HG02610 (cell line): ENCODE measurements at regions not wholly inside any gene's neighbourhood (a gene's known extent, or its start where the extent isn't known, plus 50 kb on each side); places are given as distances from the start of the nearest gene placed in this dataset.

Experiments used
- ATAC-seq: cut with Tn5 transposase; IDR thresholded peaks from one replicate; pipeline ENCODE4 v1.9.1; 2021; ENCODE audit warnings: mild to moderate bottlenecking, moderate library complexity; ENCODE audit not compliant: unreplicated experiment

DNA sequence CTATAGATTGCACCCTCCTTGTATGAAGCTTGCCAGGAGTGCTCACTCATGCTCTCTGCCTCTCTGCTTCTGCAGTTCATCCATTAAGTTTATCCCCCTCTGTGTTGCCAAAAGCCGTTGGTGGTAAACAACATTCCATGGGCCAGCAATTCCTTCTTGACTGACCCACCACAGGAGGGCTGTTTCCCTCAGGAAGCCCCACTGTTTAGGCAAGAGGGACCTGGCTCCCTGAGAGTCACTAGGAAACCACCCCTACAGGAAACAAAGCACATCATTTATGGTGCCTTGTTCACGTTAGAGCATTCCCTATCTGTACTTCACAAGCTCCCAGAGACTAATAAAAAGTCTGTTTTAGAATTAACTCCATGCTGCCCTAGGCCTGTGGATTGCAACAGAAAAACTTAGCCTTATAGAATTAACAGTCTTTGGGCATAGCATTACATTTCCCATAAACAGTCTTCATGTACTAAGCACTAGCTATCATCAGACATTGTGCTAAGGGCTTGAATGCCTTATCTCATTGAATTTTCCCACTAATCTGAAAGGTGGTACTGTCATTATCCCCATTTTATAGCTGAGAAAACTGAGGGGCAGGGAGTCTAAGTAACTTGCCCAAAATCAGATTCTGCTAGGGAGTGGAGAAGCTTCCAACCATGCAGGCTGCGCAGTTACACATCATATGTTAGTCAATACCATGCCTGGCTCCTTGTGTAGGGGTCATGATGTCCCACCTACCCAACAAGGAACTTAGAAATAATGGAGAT is 149.9 kb downstream of the SHQ1 start:
- no peak for ATAC-seq

DNA sequence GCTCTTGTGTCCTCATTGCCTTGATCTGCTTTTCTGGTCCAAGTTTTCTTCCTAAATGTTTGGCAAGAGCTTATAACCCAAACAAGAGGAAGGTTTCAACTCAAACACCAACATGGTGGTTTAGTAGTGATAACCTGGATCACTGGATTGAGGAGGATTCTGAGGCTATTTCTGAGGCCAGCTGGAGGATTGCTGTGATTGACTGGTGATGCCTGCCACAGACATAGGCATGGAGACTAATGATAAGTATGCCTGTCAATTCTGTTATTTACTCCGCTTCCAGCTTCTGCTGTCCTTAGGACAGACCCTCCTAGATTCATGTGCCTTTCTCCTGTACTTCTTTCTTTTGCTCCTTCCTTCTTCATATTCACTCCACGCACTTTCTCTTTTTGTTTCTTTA is 150.5 kb downstream of the SHQ1 start:
- ATAC-seq = no peak

DNA sequence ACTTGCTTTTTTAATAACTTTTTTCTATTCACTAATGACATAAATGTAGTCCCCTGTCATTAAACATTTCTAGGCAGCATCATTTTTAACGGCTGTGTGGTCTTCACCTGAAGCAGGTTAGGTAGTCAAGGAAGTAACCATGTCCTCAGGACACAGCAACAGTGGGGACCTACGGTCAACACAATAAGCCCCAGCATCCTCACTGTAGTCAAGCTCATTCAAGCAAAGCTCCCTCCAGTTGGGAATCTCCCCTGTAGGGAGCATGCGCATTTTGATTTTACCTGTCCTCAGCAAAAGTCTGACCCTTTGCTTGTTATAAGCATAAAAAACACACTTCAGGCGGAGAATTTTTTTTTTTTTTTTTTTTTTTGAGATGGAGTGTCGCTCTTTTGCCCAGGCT is 151.4 kb downstream of the SHQ1 start:
- ATAC-seq = no peak

DNA sequence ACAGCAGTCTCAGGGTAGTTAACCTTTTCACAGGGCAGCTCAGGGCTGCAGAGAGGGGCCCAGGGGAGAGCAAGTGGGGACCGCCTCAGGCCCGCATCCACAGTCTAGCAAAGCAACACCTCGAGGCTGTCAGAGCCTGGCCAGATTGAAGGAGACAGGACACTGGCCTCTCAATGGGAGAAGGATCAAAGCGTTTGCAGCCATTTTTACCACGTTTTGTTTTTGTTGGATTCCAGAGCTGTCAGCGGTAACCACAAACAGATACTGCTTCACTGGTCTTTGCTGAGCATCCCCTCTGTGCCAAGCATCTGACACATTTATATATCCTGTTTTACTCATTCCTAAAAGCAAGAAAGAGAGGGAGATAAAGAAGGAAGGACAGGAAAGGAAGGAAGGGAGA is 153.8 kb downstream of the SHQ1 start:
- ATAC-seq = no peak

DNA sequence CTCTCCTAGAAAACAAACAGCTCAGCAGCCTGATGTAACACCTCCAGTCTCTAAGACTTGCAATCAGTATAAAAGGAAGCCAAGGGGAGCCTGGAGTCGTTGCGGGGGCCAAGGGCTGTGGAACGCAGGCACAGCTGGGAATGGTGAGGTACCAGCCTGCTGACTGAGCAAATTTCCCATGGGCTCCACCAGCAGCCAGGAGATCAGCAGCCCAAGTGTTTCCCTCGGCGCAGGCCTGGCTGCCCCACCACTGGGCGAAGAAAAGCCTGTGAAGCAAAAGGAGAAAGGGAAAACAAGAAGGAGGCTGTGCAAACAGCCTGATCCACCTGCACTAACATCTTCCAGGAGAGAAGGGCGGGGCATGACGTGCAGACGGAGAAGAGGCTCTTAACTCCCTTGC is 155.3 kb downstream of the SHQ1 start:
- no peak for ATAC-seq

DNA sequence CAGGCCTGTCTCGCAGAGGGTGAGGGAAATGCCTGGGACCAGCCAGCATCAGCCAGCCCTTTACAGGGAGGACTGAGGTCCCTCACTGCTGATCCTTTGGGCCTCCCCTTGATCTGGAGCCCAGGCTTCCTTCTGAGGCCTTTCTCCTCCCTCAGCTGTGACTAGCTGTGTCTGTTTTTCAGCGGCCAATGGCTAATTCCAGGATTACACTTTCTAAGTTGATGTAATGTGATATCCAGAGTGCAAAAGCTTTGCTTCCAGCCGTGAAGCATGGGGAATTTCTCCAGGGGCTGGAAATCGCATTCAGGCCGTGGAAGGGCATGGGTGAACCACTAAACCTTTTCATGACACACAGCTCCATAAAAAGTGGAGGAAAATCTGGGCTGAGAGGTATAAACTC is 157.6 kb downstream of the SHQ1 start:
- no peak for ATAC-seq

DNA sequence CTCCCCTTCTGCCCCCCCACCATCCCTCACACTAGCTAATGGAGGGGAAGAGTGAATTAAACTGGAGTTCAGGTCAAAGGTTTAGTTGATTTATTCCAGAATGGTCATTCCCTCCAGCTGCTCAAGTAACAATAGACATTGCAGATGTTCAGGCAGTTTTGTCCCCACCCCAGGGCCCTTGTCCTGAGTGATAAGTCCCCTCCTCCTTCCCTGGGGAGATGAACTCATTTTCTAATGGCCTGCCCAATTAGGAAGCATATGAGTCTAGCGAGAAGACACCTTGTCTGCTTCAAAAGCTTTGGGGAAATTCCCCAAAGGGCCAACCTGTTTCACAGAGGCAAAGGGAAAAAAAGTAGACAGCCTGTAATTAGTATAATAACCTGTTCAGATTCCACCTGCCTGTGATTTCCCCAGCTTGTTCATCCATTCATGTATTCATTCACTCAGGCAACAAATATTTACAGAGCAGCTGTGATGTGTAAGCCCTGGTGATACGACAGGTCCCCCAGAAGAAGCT is 165.3 kb downstream of the SHQ1 start:
- peak; percentile 82 for ATAC-seq

DNA sequence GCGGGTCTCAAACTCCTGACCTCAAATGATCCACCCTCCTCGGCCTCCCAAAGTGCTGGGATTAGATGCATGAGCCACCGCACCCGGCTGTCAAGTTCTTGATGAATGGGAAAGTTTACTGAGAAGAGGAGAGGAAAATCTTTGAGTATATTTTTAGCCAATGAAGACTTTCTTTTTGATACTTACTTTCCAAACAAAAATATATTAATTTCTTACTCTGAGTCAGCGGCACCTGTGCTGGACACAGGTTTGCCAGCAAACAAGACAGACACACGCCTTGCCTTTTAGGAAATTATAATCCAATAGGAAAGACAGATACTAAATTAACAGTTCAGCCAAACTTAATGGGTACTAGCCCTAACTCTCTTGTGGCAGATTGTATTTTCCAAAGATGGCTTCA is 166.6 kb downstream of the SHQ1 start:
- ATAC-seq = no peak

DNA sequence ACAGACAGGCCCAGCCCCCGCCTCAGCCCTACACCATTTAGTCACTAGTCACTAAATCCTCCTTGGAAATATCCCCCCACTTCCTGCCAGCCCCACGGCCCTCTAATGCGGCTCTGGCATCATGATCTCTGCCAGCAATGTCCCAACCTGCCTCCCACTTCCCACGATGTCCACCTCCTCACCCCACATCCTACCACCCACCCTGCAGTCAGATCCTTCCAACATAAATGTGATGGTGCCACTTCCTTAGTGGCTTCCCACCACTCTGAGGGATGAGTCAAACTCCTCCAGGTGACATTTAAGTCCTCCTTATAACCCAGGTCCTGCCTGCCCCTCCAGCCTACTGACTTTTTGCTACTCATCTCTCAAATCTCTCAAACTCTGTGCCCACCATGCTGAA is 167.5 kb downstream of the SHQ1 start:
- no peak for ATAC-seq

DNA sequence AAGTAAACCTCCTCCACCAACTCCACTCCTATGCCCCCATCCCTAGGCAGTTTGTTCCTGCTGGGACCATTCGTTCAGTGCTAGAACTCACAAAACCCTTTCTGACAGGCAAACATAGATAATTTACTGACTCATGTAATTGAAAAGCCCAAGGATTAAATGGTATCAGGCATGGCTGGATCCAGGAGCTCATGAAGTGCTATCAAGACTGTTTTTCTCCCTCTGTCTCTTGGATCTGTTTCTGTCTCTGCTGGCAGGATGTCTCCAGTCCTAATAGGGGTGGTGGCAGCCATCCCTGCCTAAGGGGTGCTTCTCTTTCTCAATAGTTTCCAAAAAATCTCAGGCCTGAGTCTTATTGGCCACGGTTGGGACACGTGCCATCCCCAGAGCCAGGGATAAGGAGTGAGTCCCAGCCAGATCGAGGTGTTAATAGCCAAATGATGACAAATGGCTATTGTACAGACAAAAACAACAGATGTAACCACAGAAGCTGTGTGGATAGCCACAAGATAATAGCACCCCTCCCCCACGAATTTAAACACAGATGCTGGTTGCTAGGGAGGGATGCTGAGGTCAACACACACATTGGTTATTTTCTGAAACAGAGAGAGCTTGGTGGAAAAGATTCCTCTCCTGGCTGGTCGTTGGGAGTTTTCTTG is 168.6 kb downstream of the SHQ1 start:
- ATAC-seq = no peak

DNA sequence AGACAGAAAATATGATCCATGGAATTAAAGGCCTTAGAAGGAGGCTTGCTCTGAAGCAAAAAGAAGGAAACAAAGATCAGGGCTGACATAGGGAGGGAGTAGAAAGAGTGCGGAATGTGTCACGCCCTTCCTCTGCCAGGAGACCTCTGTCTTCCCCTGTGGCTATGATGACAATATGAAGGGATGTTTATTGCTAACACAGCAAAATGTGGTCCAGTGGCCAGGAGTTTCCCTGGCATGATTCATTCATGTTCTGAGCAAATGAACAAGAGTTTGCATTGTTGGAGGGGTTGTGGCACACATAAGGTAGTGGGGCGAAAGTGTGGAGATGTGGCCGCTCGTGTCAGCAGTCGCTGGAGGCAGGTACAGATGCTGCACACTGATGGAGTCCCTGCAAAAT is 169.4 kb downstream of the SHQ1 start:
- peak; percentile 48 for ATAC-seq

DNA sequence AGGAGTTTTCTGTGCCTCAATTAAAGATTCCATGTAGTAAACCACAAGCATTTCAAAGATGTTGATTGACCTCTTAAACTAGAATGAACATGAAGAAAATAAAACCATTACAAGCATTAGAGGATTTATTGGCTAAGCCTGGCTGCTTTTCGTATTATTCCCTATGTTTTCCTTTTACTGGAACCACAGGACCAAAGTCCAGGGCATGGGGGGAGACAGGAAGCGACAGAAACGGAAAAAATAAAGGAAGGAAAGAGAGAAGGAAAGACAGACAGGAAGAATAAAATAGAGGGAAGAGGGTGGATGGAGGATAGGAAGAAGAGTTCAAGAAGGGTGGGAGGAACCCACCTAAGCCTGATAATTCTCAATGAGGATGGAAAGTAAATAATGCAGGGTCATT is 169.9 kb downstream of the SHQ1 start:
- ATAC-seq = no peak

DNA sequence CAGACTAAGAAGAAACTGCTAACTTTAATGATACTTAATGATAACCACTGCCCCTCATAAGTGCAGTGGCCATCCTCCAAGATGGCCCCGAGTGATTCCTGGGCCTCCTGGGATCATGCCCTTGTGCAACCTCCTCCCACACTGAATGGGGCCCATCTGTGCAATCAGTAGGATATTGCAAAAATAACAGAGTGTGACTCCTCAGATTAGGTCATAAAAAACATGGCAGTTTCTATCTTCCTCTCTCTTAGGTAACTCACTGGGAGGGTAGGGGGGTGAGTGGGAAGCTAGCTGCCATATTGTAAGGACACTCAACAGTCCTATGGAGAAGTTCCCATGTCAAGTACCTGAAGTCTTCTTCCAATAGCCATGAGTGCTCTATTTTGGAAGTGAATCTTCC is 173.0 kb downstream of the SHQ1 start:
- ATAC-seq = no peak

DNA sequence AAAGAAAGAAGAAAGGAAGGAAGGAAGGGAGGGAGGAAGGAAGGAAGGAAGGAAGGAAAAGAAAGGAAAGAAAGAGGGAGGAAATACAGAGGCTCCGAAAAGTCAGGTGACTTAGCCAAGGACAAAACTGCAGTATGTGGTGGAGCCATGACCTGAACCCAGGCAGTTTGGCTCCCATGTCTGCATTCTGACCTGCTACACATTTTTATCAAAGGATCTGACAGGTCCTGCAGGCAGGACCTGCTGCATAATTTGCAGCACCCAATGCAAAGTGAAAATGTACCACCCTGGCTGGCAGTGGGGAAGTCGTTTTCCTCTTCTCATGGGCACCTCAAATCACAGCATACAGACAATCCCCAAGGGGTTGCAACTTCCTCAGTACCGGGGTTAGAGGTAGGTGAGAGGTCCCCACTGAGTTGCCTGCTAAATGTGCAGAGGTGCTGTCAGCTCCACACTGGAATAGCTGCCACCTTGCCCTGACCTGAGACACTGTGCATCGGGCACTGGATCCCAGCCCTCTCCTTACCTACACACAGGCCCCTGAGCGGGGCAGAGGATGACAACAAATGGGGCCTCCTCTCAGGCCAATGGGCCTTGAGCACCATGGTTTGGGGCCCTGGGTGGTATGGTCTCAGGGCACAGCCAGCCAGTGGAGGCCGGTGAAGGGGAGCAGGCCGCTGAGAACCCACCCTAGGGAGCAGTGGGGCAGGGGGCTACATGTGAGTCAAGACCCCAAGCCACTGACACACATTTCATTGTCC is 175.1 kb downstream of the SHQ1 start:
- no peak for ATAC-seq

DNA sequence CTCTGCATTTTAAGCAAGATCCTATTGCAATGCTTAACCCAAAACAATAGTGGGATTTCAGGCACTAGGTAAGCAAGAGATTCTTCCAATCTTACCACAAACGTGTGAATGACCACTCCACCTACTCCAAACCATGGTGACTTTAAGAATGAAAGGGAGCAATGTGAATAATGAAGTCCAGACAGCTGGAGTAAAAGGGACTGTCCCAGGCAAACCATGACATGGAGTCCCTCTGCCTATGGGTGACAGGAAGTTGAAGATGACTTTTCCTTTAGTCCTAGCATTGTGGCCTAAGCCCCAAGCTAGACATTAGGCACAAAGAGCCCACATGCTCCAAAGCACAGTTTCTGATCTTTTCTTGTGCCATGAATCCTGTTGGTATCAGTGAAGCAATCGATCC is 179.0 kb downstream of the SHQ1 start:
- ATAC-seq = no peak

DNA sequence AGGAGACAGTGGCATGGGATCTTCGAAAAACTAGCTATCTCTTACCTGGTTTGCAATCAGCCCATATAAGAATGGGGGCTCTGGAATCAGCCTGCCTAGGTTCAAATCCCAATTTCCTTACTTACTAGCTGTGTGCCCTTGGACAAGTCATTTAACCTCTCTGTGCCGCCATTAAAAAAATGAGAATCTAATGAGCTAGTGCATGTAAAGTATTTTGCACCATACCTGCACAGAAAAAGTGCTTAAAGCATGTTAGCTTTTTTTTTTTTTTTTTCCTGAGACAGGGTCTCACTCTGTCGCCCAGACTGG is 181.8 kb downstream of the SHQ1 start:
- ATAC-seq = no peak

DNA sequence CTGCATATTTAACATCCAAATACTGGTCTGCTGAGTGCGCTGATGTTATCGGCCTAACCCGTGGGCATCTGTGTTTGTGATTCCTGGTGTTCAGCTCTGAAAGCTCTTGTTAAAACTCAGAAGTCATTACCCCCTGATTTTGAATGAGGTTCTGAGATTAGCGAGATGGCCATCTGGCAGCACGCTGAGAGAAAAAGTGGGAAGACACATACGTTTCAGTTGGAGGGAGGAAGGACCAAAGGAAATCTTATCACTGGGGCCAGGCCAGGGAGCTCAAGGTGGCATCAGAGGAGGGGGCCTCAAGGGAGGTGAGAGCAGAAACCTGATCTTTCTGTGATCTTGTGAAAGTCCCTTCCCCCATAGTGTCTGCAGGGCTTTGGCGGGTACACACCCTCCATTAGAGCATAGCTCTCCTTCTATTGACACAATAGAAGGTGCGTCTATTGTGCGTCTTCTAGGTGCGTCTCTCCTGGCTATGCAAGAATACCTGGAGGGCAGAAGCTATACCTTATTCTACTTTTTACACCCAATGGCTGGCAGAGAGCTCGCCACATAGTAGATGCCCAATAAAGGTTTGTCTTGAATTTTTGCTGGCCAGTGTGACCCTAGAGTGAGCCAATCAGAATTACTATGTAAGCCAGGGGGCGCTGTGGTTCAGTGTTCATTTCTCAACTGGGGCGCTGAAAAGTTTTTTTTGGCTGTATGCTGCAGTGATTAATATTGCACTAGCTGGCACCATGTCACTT is 182.4 kb downstream of the SHQ1 start:
- ATAC-seq = no peak

DNA sequence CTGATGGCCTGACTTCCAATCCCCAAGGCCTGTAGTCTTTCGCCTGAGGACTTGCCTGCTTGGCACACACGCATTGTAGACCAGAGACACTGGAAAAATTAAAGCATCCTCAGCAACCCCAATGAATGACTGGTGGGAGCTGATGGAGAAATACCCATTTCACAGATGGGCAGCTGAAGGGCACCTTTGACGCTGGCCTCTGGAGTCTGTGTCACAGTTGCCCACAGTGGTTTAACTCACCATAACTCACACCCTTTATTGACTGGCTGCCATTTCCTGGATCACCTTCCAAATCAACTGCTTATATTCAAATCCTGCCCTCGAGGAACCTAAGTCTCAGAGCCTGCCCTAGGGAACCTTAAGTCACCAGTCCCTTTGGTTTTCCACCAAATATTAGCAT is 183.1 kb downstream of the SHQ1 start:
- no peak for ATAC-seq

DNA sequence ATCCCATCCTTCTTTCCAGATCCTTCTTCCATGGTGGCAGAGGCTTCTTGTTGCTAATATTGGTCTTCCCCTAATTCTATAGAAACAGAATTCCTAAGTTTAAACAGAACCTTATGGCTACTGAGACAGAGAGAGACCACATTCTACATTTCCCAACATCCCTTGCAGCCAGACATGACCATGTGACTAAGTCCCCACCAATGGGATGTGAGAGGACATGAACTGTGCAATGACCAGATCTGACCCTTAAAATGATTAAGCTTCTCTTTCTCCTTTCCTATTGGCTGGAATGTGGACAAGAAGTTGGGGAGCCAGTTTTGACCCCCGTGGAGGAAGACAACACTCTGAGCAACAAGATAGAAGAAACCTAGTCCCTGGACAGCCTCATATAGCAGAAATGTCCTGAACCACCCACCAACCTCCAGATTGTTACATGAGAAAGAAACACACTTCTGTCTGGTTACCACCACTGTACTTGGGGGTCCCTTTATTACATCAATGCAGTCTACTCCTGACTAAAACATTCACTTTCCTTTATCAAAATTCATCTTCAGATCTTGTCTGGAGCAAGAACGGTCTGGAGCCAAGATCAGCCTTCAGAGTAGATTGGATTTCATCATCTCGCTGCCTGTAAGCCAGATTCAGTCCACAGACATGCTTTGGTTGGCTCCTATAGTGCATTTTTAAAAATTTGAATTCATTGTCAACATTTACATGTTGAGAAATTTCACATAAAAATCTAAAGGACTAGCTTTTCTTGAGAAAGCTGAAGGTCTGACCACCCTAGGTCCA is 183.9 kb downstream of the SHQ1 start:
- ATAC-seq = no peak

DNA sequence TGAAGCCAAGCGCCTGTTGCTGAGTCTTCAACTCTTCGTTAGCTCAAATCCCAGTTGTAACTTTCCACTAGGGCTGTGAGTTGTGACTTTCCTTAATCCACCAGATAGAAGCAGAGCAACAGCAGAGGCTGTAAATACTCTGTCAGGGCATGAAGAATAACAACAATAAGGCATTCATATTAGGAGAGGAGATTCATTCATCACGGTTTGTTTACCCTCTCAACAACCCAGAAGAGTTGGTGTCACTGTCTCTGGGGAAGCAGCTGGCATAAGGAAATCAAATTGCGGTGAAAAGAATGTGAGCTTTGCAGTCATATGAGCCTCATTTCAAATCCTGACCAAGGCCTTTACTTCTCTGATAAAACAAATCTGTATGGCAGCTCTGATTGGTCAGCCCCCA is 184.8 kb downstream of the SHQ1 start:
- ATAC-seq = no peak

DNA sequence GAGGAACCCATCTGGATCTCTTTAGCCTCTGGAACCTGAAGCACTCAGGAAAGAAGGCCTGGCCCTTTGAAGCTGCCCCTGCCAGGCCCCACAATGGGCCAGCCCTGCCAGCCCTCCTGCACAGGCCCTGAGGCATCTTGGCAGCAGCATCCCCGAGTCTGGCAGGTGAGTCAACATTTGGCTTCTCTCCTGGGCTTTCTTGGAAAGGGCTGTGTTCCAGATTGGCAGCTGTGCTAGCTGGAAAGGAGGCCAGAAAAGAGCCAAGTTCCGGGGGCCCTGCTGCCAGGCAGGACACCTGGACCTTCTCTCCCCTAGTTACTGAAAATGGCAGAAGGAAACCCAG is 187.2 kb downstream of the SHQ1 start:
- no peak for ATAC-seq
